ENCODE measurements at regions not wholly inside any gene's neighbourhood (a gene's known extent, or its start where the extent isn't known, plus 50 kb on each side); places are given as distances from the start of the nearest gene placed in this dataset.

DNA sequence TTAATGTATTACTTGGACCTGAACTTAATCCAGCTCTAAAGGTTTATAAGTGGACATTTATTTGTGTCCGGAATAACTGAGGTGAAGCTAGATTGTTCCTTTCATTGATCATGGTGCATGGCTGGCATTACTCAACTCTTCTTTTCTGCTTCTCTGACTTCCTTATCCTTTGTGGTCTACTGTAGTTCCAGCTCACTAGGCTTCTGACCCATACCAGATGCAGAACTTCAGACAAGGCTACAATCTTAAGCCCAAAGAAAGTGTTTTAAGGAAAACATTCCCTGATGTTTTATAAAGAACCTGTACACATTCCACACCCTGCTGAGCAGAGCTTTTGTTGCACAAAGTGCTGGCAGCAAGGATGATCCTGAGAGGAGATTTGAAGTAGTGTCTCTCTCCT lies 250.8 kb upstream of the TGFBR2 start:
- TF ChIP-seq, protein P1, sequence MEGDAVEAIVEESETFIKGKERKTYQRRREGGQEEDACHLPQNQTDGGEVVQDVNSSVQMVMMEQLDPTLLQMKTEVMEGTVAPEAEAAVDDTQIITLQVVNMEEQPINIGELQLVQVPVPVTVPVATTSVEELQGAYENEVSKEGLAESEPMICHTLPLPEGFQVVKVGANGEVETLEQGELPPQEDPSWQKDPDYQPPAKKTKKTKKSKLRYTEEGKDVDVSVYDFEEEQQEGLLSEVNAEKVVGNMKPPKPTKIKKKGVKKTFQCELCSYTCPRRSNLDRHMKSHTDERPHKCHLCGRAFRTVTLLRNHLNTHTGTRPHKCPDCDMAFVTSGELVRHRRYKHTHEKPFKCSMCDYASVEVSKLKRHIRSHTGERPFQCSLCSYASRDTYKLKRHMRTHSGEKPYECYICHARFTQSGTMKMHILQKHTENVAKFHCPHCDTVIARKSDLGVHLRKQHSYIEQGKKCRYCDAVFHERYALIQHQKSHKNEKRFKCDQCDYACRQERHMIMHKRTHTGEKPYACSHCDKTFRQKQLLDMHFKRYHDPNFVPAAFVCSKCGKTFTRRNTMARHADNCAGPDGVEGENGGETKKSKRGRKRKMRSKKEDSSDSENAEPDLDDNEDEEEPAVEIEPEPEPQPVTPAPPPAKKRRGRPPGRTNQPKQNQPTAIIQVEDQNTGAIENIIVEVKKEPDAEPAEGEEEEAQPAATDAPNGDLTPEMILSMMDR (IDR thresholded peaks at IDR 0.05) = no peak
- no peak for TF ChIP-seq POLR2A (IDR thresholded peaks at IDR 0.05)
